ENCODE measurements at regions not wholly inside any gene's neighbourhood (a gene's known extent, or its start where the extent isn't known, plus 50 kb on each side); places are given as distances from the start of the nearest gene placed in this dataset.

- H3K4me1 Mint-ChIP-seq = no peaks in the 10 kb centered on the region
- Histone ChIP-seq H3K4me1 (ENCODE audit: control insufficient read depth, insufficient read depth, low read length) (no peaks in the 10 kb centered on the region), H3K27ac (ENCODE audit: low read depth, low read length) (no peak overlapping the region), H3K9ac (ENCODE audit: extremely low read depth, low read length, poor library complexity, severe bottlenecking) (no peak overlapping the region), H3K27me3 (ENCODE audit: control insufficient read depth, insufficient read depth, low read length, poor library complexity, severe bottlenecking) (no peaks in the 10 kb centered on the region), H3K36me3 (ENCODE audit: control insufficient read depth, insufficient read depth, low read length) (no peaks in the 10 kb centered on the region), H3K9me3 (ENCODE audit: control insufficient read depth, low read length) (no peaks in the 10 kb centered on the region), H3K4me3 (ENCODE audit: low read length) (no peak overlapping the region)
- H3K9me3 Mint-ChIP-seq = peaks cover 5% of the 10 kb centered on the region
- no peak for DNase-seq
- H3K4me3 Mint-ChIP-seq = no peak overlapping the region
- WGBS, 2 experiments (ENCODE audit: insufficient coverage in 1 of 2, insufficient read length in 1 of 2) = 80% methylated on average over 1 of the region's 1 CpG; no CpG with 5 or more reads in 1 of the 2 experiments
- TF ChIP-seq, protein P1, sequence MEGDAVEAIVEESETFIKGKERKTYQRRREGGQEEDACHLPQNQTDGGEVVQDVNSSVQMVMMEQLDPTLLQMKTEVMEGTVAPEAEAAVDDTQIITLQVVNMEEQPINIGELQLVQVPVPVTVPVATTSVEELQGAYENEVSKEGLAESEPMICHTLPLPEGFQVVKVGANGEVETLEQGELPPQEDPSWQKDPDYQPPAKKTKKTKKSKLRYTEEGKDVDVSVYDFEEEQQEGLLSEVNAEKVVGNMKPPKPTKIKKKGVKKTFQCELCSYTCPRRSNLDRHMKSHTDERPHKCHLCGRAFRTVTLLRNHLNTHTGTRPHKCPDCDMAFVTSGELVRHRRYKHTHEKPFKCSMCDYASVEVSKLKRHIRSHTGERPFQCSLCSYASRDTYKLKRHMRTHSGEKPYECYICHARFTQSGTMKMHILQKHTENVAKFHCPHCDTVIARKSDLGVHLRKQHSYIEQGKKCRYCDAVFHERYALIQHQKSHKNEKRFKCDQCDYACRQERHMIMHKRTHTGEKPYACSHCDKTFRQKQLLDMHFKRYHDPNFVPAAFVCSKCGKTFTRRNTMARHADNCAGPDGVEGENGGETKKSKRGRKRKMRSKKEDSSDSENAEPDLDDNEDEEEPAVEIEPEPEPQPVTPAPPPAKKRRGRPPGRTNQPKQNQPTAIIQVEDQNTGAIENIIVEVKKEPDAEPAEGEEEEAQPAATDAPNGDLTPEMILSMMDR (conservative IDR thresholded peaks at IDR 0.05) = no peak
- no peak overlapping the region for H3K27ac Mint-ChIP-seq
- no peaks in the 10 kb centered on the region for H3K27me3 Mint-ChIP-seq (ENCODE audit: insufficient read depth)
- H3K36me3 Mint-ChIP-seq (ENCODE audit: low read depth) = no peaks in the 10 kb centered on the region
Measured at GRCh38 chr4:156556336-156556735, 415.3 kb downstream of the PDGFC start.

GRCh38 chr4:156553659-156554058, 417.9 kb downstream of the PDGFC start:
- no peaks in the 10 kb centered on the region for H3K36me3 Mint-ChIP-seq (ENCODE audit: low read depth)
- Histone ChIP-seq H3K4me3 (ENCODE audit: low read length) (no peak overlapping the region), H3K27me3 (ENCODE audit: control insufficient read depth, insufficient read depth, low read length, poor library complexity, severe bottlenecking) (no peaks in the 10 kb centered on the region), H3K27ac (ENCODE audit: low read depth, low read length) (no peak overlapping the region), H3K9ac (ENCODE audit: extremely low read depth, low read length, poor library complexity, severe bottlenecking) (no peak overlapping the region), H3K4me1 (ENCODE audit: control insufficient read depth, insufficient read depth, low read length) (no peaks in the 10 kb centered on the region), H3K9me3 (ENCODE audit: control insufficient read depth, low read length) (no peaks in the 10 kb centered on the region), H3K36me3 (ENCODE audit: control insufficient read depth, insufficient read depth, low read length) (no peaks in the 10 kb centered on the region)
- TF ChIP-seq, protein P1 (conservative IDR thresholded peaks at IDR 0.05) = no peak
- 90 to 100% methylated on average over 1 of the region's 1 CpG for WGBS, 2 experiments (ENCODE audit: insufficient coverage in 1 of 2, insufficient read length in 1 of 2)
- H3K27ac Mint-ChIP-seq = no peak overlapping the region
- H3K9me3 Mint-ChIP-seq = no peaks in the 10 kb centered on the region
- no peaks in the 10 kb centered on the region for H3K4me1 Mint-ChIP-seq
- H3K4me3 Mint-ChIP-seq = no peak overlapping the region
- no peaks in the 10 kb centered on the region for H3K27me3 Mint-ChIP-seq (ENCODE audit: insufficient read depth)
- no peak for DNase-seq

DNA sequence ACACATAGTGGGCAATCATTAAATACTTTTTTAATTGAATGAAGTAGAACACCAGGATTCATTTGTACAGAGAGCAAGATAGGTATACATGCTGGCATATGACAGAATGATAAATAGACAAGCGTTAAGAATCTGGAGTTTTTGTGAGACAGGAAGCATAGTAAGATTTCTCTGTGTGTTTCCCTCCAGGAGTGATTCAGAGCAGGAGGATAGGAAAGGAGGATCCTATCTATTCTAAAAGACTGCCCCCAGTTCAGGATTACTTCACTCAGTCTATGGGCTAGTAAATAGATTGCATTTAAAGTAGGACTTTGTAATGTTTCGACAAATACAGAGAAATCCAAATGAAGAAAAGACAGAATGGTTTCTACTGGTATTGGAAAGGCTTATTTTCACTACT, 423.7 kb downstream of the PDGFC start:
- no peaks in the 10 kb centered on the region for H3K4me1 ChIP-seq (ENCODE audit: control insufficient read depth, insufficient read depth, low read length)
- TF ChIP-seq, protein P1 (conservative IDR thresholded peaks at IDR 0.05) = no peak
- H3K9ac ChIP-seq (ENCODE audit: extremely low read depth, low read length, poor library complexity, severe bottlenecking) = no peak overlapping the region
- H3K36me3 Mint-ChIP-seq (ENCODE audit: low read depth) = no peaks in the 10 kb centered on the region
- H3K27me3 Mint-ChIP-seq (ENCODE audit: insufficient read depth) = no peaks in the 10 kb centered on the region
- no peak for DNase-seq
- no peak overlapping the region for H3K27ac Mint-ChIP-seq
- H3K4me1 Mint-ChIP-seq = no peaks in the 10 kb centered on the region
- H3K27ac ChIP-seq (ENCODE audit: low read depth, low read length) = no peak overlapping the region
- WGBS, 2 experiments (ENCODE audit: insufficient coverage in 1 of 2, insufficient read length in 1 of 2) = 82 to 91% methylated on average over 1 to 2 of the region's 2 CpGs
- no peaks in the 10 kb centered on the region for H3K9me3 Mint-ChIP-seq
- H3K36me3 ChIP-seq (ENCODE audit: control insufficient read depth, insufficient read depth, low read length) = no peaks in the 10 kb centered on the region
- no peak overlapping the region for H3K4me3 Mint-ChIP-seq
- no peak overlapping the region for H3K4me3 ChIP-seq (ENCODE audit: low read length)
- H3K27me3 ChIP-seq (ENCODE audit: control insufficient read depth, insufficient read depth, low read length, poor library complexity, severe bottlenecking) = no peaks in the 10 kb centered on the region
- H3K9me3 ChIP-seq (ENCODE audit: control insufficient read depth, low read length) = no peaks in the 10 kb centered on the region
